Choroid plexus epithelial cell (primary cell): ENCODE measurements at regions not wholly inside any gene's neighbourhood (a gene's known extent, or its start where the extent isn't known, plus 50 kb on each side); places are given as distances from the start of the nearest gene placed in this dataset.

Experiments used
- DNase-seq: peaks from one replicate; pipeline ENCODE4 v3.0.0-alpha.2; 2010; ENCODE audit warnings: low read depth
- H3K4me3 ChIP-seq: 2 replicates; pipeline ENCODE4 v1.5.1; 2011; ENCODE audit warnings: low read depth, mild to moderate bottlenecking, control low read depth, low read length, moderate library complexity
- TF ChIP-seq, protein P1 (sequence below): conservative IDR thresholded peaks from 2 replicates; pipeline ENCODE4 v1.5.1; 2011; ENCODE audit warnings: low read depth, mild to moderate bottlenecking, control low read depth, inconsistent platforms, low read length, moderate library complexity

DNA sequence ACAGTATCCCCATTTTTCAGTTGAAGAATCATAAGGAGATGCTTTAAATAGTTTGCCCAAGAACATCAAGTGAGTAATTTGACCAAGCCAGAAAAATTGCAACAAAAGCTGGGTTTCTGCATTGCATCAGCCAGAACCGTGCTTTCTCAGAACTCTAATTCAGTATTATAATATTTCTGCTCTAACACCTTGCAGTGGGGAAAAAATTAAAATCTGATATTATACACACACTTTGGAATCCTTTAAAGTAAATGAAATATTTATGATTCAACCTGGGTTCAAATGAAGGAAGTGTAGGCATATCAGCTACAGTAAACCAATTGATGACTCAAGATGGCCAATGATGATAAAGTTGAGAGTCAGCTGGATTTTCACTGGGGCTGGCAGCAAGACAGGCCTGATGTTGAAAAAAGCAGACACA is 387.6 kb upstream of the ZFP42 start:
- peak; percentile 55 for DNase-seq
- no peak overlapping the region for H3K4me3 ChIP-seq
- TF ChIP-seq, protein P1, sequence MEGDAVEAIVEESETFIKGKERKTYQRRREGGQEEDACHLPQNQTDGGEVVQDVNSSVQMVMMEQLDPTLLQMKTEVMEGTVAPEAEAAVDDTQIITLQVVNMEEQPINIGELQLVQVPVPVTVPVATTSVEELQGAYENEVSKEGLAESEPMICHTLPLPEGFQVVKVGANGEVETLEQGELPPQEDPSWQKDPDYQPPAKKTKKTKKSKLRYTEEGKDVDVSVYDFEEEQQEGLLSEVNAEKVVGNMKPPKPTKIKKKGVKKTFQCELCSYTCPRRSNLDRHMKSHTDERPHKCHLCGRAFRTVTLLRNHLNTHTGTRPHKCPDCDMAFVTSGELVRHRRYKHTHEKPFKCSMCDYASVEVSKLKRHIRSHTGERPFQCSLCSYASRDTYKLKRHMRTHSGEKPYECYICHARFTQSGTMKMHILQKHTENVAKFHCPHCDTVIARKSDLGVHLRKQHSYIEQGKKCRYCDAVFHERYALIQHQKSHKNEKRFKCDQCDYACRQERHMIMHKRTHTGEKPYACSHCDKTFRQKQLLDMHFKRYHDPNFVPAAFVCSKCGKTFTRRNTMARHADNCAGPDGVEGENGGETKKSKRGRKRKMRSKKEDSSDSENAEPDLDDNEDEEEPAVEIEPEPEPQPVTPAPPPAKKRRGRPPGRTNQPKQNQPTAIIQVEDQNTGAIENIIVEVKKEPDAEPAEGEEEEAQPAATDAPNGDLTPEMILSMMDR: no peak

DNA sequence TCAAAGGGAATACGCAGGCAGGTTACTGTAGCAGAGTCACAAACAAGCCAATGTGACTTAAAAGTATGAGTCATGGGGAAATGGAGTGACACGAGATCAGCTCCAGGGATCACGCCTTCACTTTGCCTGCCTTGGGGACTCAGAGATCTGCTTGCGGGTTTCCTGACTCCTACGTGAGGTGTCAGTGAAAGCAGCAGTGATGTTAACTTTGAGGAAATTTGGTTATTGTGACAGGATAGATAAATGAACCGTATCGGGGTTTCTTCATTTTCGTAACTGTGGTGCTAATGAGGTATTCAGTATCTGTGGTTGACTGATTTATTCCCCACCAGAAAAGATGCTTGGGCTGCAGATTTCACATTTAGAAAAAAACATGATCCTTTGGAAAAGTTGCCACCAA is 383.3 kb upstream of the ZFP42 start:
- DNase-seq: no peak
- TF ChIP-seq, protein P1: no peak
- H3K4me3 ChIP-seq: no peak overlapping the region

DNA sequence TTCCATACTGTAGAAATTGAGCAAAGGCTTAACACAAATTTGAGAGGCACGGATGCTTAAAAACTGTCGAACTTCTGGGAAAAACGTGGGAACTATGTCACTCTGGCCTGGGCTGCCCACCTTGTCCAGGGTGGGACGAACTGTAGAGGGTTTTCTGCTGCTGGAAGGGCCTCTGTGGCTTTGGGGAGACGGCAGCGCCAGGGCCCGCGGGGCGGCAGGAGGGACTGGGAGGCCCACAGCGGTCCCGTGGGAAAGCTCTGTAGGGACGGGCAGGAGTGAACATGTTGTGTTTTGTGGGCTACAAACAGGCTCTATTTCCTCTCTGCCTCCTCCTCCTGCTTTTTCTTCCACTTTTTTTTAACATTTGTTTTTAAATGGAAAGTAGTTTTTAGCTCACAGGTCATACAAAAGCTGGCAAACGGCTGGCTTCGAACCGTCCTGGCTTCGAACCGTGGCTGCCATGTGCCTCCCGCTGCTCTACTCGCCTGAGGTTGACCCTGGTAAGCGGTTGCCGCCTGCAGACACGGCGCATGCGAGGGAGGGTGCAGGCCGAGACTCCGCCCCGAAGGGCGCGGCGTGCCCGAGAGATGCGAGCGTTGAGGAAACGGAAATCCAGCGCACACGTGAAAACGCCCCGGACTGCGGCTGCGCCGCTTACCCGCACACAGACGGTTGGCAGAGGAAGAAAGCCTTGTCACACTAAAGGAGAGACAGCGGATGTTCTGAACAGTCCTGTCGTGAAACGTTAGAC is 382.3 kb upstream of the ZFP42 start:
- TF ChIP-seq, protein P1: no peak
- no peak for DNase-seq
- no peak overlapping the region for H3K4me3 ChIP-seq

DNA sequence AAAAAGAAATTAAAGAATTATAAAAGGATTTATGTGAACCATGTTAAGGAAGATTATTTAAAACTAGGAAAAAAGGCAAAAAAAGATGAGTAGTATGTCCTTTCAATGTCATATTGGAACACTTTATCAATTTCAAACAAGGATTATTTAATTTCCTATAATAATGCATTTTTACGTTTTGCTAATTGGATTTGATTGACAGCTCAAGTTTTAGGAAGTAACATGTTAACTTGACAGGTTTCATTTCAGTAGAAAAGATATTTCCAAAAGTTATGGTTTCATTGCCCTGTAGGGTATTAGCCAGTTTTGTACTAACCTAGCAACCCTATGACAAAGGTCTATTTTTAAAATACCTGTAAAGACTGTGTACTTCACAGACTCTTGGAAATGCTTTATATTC is 379.6 kb upstream of the ZFP42 start:
- TF ChIP-seq, protein P1: no peak
- H3K4me3 ChIP-seq: no peak overlapping the region
- DNase-seq: no peak

DNA sequence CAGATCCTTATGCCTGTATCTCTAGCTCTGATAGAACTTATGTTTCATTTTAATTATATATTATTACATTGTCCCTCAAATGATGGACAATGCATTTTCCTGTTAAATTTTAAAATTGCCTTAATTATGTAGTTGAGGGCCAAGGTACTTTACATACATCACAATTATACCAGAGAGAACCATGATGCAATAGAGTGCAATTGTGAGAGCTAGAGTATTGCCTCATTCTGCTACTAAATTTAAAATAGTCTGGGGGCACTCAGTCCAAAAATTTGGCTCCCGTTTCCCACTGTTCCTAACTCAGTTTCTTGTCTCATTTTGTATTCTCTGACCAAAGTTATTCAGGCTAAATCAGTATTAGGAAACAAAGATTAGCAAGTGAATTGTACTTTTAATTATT is 378.5 kb upstream of the ZFP42 start:
- TF ChIP-seq, protein P1: no peak
- peak; percentile 27 for DNase-seq
- H3K4me3 ChIP-seq: no peak overlapping the region

DNA sequence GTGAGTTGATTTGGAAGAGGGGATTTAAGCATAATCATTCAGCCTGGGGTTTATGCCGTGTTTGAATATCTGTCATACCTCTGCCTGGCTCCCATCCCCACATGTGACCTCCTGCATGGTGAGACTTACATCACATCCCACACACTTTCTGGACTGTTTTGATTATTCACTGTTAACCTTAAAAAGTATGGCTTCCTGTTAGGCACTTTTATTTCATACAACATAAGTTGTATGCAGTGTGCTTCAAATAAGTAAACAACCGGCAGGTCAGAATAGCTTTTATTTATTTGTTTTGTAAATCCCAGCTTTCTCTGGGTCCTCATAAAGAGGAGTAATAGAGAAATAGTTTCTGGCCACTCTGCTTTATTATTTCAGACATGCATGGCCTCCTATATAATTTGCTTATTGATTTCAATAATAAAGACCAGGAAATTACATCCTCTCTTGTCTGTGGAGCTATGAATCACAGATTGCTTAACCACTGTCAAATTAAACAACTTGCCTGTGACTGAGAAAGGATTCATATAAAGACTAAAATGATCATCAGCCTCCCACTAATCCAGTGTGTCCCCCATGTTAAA is 376.8 kb upstream of the ZFP42 start:
- peak; percentile 72 for DNase-seq
- TF ChIP-seq, protein P1: no peak

DNA sequence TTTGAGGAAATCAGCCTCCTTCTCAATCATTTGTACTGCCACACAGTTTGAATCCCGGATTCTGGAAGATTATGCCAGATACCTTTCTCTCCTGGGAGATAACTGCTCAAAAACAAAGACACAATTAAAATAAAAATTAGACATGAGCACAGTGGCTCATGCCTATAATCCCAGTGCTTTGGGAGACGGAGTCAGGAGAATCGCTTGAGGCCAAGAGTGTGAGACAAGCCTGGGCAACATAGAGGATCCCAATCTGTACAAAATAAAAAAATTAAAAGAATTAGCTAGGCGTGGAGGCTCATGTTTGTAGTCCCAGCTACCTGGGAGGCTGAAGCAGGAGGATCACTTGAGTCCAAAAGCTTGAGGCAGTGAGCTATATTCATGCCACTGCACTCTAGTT is 376.3 kb upstream of the ZFP42 start:
- H3K4me3 ChIP-seq: no peak overlapping the region
- no peak for DNase-seq
- TF ChIP-seq, protein P1: no peak

More for the DNA sequence above, 376.8 kb upstream of the ZFP42 start:
- no peak overlapping the region for H3K4me3 ChIP-seq
